ENCODE measurements at regions not wholly inside any gene's neighbourhood (a gene's known extent, or its start where the extent isn't known, plus 50 kb on each side); places are given as distances from the start of the nearest gene placed in this dataset.
"Not testable (repeated sequence)": the region's sequence is repeated elsewhere in the genome, so short reads cannot be mapped to it uniquely, and the experiment has no call there.

GRCh38 chr5:50921366-50922133 is 255.1 kb downstream of the PARP8 start:
- no peak for DNase-seq (ENCODE audit: low spot score)
- Histone ChIP-seq H3K36me3 (no peaks in the 10 kb centered on the region), H3K4me3 (no peak overlapping the region), H3K27ac (no peak overlapping the region), H3K27me3 (replicated peaks; ENCODE audit: insufficient read depth) (no peaks in the 10 kb centered on the region), H3K9me3 (no peaks in the 10 kb centered on the region), H3K4me1 (replicated peaks) (no peaks in the 10 kb centered on the region)
- intact Hi-C loops (cut with DNase I) = no loop called here
- no peak for TF ChIP-seq POLR2AphosphoS5 (IDR thresholded peaks at IDR 0.05)
- no peak for TF ChIP-seq CTCF (IDR thresholded peaks at IDR 0.05)
- TF ChIP-seq POLR2A (IDR thresholded peaks at IDR 0.05) = no peak
- WGBS = 94% methylated on average over 18 of the region's 20 CpGs

- intact Hi-C loops (cut with DNase I); H3K27me3 ChIP-seq (replicated peaks; ENCODE audit: insufficient read depth); H3K27ac ChIP-seq; H3K36me3 ChIP-seq; DNase-seq (ENCODE audit: low spot score); H3K4me1 ChIP-seq (replicated peaks); H3K9me3 ChIP-seq: not testable (repeated sequence)
- peak; percentile 31 to 64 (median 38) for TF ChIP-seq CTCF (IDR thresholded peaks at IDR 0.05)
- 72% methylated on average over 29 of the region's 37 CpGs for WGBS
- peak overlapping the region in 1 of 2 donors; percentile 5 for H3K4me3 ChIP-seq
Measured at GRCh38 chr5:50922134-50922941, 255.9 kb downstream of the PARP8 start.

GRCh38 chr5:50922942-50923767 is 256.7 kb downstream of the PARP8 start:
- intact Hi-C loops (cut with DNase I) = no loop called here
- H3K27me3 ChIP-seq (replicated peaks; ENCODE audit: insufficient read depth) = no peaks in the 10 kb centered on the region
- no peaks in the 10 kb centered on the region for H3K4me1 ChIP-seq (replicated peaks)
- TF ChIP-seq POLR2AphosphoS5 (IDR thresholded peaks at IDR 0.05) (no peak), POLR2A (IDR thresholded peaks at IDR 0.05) (no peak), CTCF (IDR thresholded peaks at IDR 0.05) (no peak)
- no peak overlapping the region for H3K27ac ChIP-seq
- H3K4me3 ChIP-seq = peak overlapping the region in 1 of 2 donors; percentile 5
- no peaks in the 10 kb centered on the region for H3K9me3 ChIP-seq
- WGBS = 51% methylated on average over 32 of the region's 34 CpGs
- no peak for DNase-seq (ENCODE audit: low spot score)
- H3K36me3 ChIP-seq = no peaks in the 10 kb centered on the region

GRCh38 chr5:50923768-50924494 is 257.5 kb downstream of the PARP8 start:
- no peak for DNase-seq (ENCODE audit: low spot score)
- Histone ChIP-seq H3K9me3 (no peaks in the 10 kb centered on the region), H3K27ac (no peak overlapping the region), H3K36me3 (no peaks in the 10 kb centered on the region), H3K4me3 (no peak overlapping the region), H3K27me3 (replicated peaks; ENCODE audit: insufficient read depth) (no peaks in the 10 kb centered on the region), H3K4me1 (replicated peaks) (no peaks in the 10 kb centered on the region)
- no peak for TF ChIP-seq POLR2A (IDR thresholded peaks at IDR 0.05)
- no peak for TF ChIP-seq POLR2AphosphoS5 (IDR thresholded peaks at IDR 0.05)
- TF ChIP-seq CTCF (IDR thresholded peaks at IDR 0.05) = no peak
- intact Hi-C loops (cut with DNase I) = no loop called here
- WGBS = 84% methylated on average over 18 of the region's 18 CpGs
